Panc1 (cell line): ENCODE measurements at regions not wholly inside any gene's neighbourhood (a gene's known extent, or its start where the extent isn't known, plus 50 kb on each side); places are given as distances from the start of the nearest gene placed in this dataset.

Experiments
- ATAC-seq: fragments of 200-7000 bp; cut with Tn5 transposase; 2 replicates; pipeline ENCODE4 v1.9.1; 2020; ENCODE audit warnings: mild to moderate bottlenecking, moderate library complexity
- BruUV-seq: library from RNA; stranded (reverse); fragments of 400-500 nt; replicated peaks from 2 replicates; lab custom pipeline; 2021; lab: Mats Ljungman, UMichigan
- CTCF ChIA-PET: fragments of 300-600 bp; sonication (Branson Sonifier 250); formaldehyde crosslinking; loops from one replicate; lab custom pipeline; 2022; ENCODE audit warnings: antibody characterized with exemption; lab: Charles Lee
- POLR2A ChIA-PET: fragments of 300-600 bp; sonication (Branson Sonifier 250); formaldehyde crosslinking; loops from one replicate; lab custom pipeline; 2022; ENCODE audit warnings: antibody characterized with exemption; lab: Charles Lee
- DNase-seq: peaks from one replicate; pipeline ENCODE4 v3.0.0-alpha.2; 2010; ENCODE audit warnings: low read depth, low spot score
- H3K27ac ChIP-seq: 2 replicates; pipeline ENCODE4 v1.5.1; 2011; ENCODE audit warnings: mild to moderate bottlenecking, low read length, inconsistent platforms
- H3K27me3 ChIP-seq: fragments of 200-500 bp; sonication (Bioruptor generic); 2 replicates; pipeline ENCODE4 v1.6.0; 2014; ENCODE audit warnings: low read length, inconsistent platforms; ENCODE audit not compliant: control insufficient read depth, insufficient read depth
- H3K36me3 ChIP-seq: fragments of 200-500 bp; sonication (Bioruptor generic); 2 replicates; pipeline ENCODE4 v1.5.1; 2014; ENCODE audit warnings: inconsistent platforms, mild to moderate bottlenecking, low read length, moderate library complexity; ENCODE audit not compliant: control insufficient read depth, insufficient read depth
- H3K4me1 ChIP-seq: 2 replicates; pipeline ENCODE4 v1.5.1; 2011; ENCODE audit warnings: inconsistent platforms, mild to moderate bottlenecking, low read length, moderate library complexity; ENCODE audit not compliant: control insufficient read depth, insufficient read depth
- H3K4me3 ChIP-seq, 2 experiments: 2 replicates each; pipeline ENCODE4 v1.5.1; 2011 to 2012; ENCODE audit warnings: low read depth in 2 of 2, low read length in 2 of 2, mild to moderate bottlenecking in 2 of 2, inconsistent platforms in 1 of 2, moderate library complexity in 1 of 2
- H3K9me3 ChIP-seq: fragments of 200-500 bp; sonication (Bioruptor generic); 2 replicates; pipeline ENCODE4 v1.5.1; 2014; ENCODE audit warnings: low read depth, mild to moderate bottlenecking, inconsistent platforms, low read length, moderate library complexity; ENCODE audit not compliant: control insufficient read depth, insufficient read depth
- CTCF ChIP-seq: fragments of 450-650 bp; IDR thresholded peaks from 2 replicates; pipeline ENCODE4 v1.5.1; 2017; ENCODE audit warnings: mild to moderate bottlenecking
- POLR2AphosphoS5 ChIP-seq: IDR thresholded peaks from 2 replicates; pipeline ENCODE4 v1.6.1; 2012; ENCODE audit warnings: mild to moderate bottlenecking, low read depth, low read length, moderate library complexity
- REST ChIP-seq, 2 experiments: IDR thresholded peaks; 2 replicates each; pipeline ENCODE4 v1.6.1; 2011 to 2012; ENCODE audit warnings: low read depth in 2 of 2, control low read depth in 1 of 2, low read length in 1 of 2, mild to moderate bottlenecking in 1 of 2, moderate library complexity in 1 of 2; ENCODE audit not compliant: insufficient read depth in 1 of 2
- SIN3A ChIP-seq: IDR thresholded peaks from 2 replicates; pipeline ENCODE4 v1.6.1; 2012; ENCODE audit warnings: low read depth, mild to moderate bottlenecking, low read length, moderate library complexity, borderline replicate concordance; ENCODE audit not compliant: insufficient read depth
- TCF7L2 ChIP-seq: IDR thresholded peaks from 2 replicates; pipeline ENCODE4 v1.6.1; 2011; ENCODE audit warnings: mild to moderate bottlenecking, low read depth, low read length, inconsistent platforms
- in situ Hi-C: cut with HindIII; loops from 2 replicates; pipeline ENCODE4 v1.10.0; 2016; ENCODE audit warnings: low sequenced_read_pairs, low pct_unique_long_range_greater_than_20kb
- intact Hi-C: fragments of 100-400 bp; cut with micrococcal nuclease; formaldehyde crosslinking; loops from one replicate; pipeline ENCODE4 v1.10.0; 2022; ENCODE audit not compliant: unreplicated experiment

- Histone ChIP-seq H3K27ac (no peak overlapping the region), H3K27me3 (no peaks in the 10 kb centered on the region), H3K4me1 (no peaks in the 10 kb centered on the region), H3K4me3 (no peak overlapping the region), H3K9me3 (no peaks in the 10 kb centered on the region), H3K36me3 (no peaks in the 10 kb centered on the region)
- in situ Hi-C loops (no loop called here), intact Hi-C loops (no loop called here)
- TF ChIP-seq SIN3A: no peak
- no peak for TF ChIP-seq POLR2AphosphoS5
- ChIA-PET POLR2A (no interaction called here), CTCF (no interaction called here)
- no TSS peak for BruUV-seq
- no peak for DNase-seq
- no peak for ATAC-seq
Observed at GRCh38 chr3:118181274-118181673, 853.4 kb downstream of the IGSF11 start.

GRCh38 chr3:118186051-118186450 is 848.6 kb downstream of the IGSF11 start:
- ChIA-PET POLR2A (no interaction called here), CTCF (no interaction called here)
- no peak for ATAC-seq
- Histone ChIP-seq H3K9me3 (no peaks in the 10 kb centered on the region), H3K27ac (no peak overlapping the region), H3K36me3 (no peaks in the 10 kb centered on the region), H3K4me1 (no peaks in the 10 kb centered on the region), H3K4me3 (no peak overlapping the region), H3K27me3 (no peaks in the 10 kb centered on the region)
- TF ChIP-seq TCF7L2 (no peak), REST (IDR thresholded peaks at IDR 0.05; ENCODE audit: insufficient read depth in 1 of 2, low read depth in 2 of 2, low read length in 1 of 2) (no peak), POLR2AphosphoS5 (no peak), SIN3A (no peak), CTCF (no peak)
- in situ Hi-C loops: no loop called here
- intact Hi-C loops: no loop called here
- BruUV-seq: no TSS peak
- no peak for DNase-seq

- Histone ChIP-seq H3K36me3 (no peaks in the 10 kb centered on the region), H3K27ac (no peak overlapping the region), H3K4me3 (no peak overlapping the region), H3K27me3 (no peaks in the 10 kb centered on the region), H3K9me3 (no peaks in the 10 kb centered on the region), H3K4me1 (no peaks in the 10 kb centered on the region)
- no peak for ATAC-seq
- no peak for TF ChIP-seq REST (IDR thresholded peaks at IDR 0.05; ENCODE audit: insufficient read depth in 1 of 2, low read depth in 2 of 2, low read length in 1 of 2)
- TF ChIP-seq SIN3A: no peak
- no peak for TF ChIP-seq CTCF
- no peak for TF ChIP-seq POLR2AphosphoS5
- TF ChIP-seq TCF7L2: no peak
- CTCF ChIA-PET: no interaction called here
- DNase-seq: no peak
- no TSS peak for BruUV-seq
- POLR2A ChIA-PET: no interaction called here
- intact Hi-C loops: no loop called here
- in situ Hi-C loops: no loop called here
Observed at GRCh38 chr3:118187221-118187620, 847.4 kb downstream of the IGSF11 start.
